ENCODE measurements at regions not wholly inside any gene's neighbourhood (a gene's known extent, or its start where the extent isn't known, plus 50 kb on each side); places are given as distances from the start of the nearest gene placed in this dataset.

- POLR2A ChIA-PET: no interaction called here
- no peak for DNase-seq (ENCODE audit: extremely low spot score)
- no peak for TF ChIP-seq CTCF (IDR thresholded peaks at IDR 0.05; ENCODE audit: control extremely low read depth, extremely low read depth, low read depth, missing control alignments)
- CTCF ChIA-PET: no interaction called here
Measured at GRCh38 chr11:104704146-104704830, 194.0 kb downstream of the CASP12 start.

GRCh38 chr11:104700609-104701008 is 197.7 kb downstream of the CASP12 start:
- no peak for DNase-seq (ENCODE audit: extremely low spot score)
- TF ChIP-seq CTCF (IDR thresholded peaks at IDR 0.05; ENCODE audit: control extremely low read depth, extremely low read depth, low read depth, missing control alignments): no peak
- POLR2A ChIA-PET: no interaction called here
- CTCF ChIA-PET: no interaction called here

GRCh38 chr11:104699981-104700380 is 198.3 kb downstream of the CASP12 start:
- ChIA-PET CTCF (no interaction called here), POLR2A (no interaction called here)
- TF ChIP-seq CTCF (IDR thresholded peaks at IDR 0.05; ENCODE audit: control extremely low read depth, extremely low read depth, low read depth, missing control alignments): no peak
- no peak for DNase-seq (ENCODE audit: extremely low spot score)

- no peak for DNase-seq (ENCODE audit: extremely low spot score)
- POLR2A ChIA-PET: no interaction called here
- CTCF ChIA-PET: no interaction called here
- TF ChIP-seq CTCF (IDR thresholded peaks at IDR 0.05; ENCODE audit: control extremely low read depth, extremely low read depth, low read depth, missing control alignments): no peak
Measured at GRCh38 chr11:104695065-104695463, 203.2 kb downstream of the CASP12 start.

- ChIA-PET POLR2A (no interaction called here), CTCF (no interaction called here)
- TF ChIP-seq CTCF (IDR thresholded peaks at IDR 0.05; ENCODE audit: control extremely low read depth, extremely low read depth, low read depth, missing control alignments): no peak
- DNase-seq (ENCODE audit: extremely low spot score): no peak
Measured at GRCh38 chr11:104694259-104695064, 203.8 kb downstream of the CASP12 start.

GRCh38 chr11:104692751-104693150 is 205.5 kb downstream of the CASP12 start:
- TF ChIP-seq CTCF (IDR thresholded peaks at IDR 0.05; ENCODE audit: control extremely low read depth, extremely low read depth, low read depth, missing control alignments): no peak
- CTCF ChIA-PET: no interaction called here

More at GRCh38 chr11:104692751-104693150, 205.5 kb downstream of the CASP12 start:
- DNase-seq (ENCODE audit: extremely low spot score): no peak
- POLR2A ChIA-PET: no interaction called here

All from GM10248 (cell line).